ENCODE measurements at regions not wholly inside any gene's neighbourhood (a gene's known extent, or its start where the extent isn't known, plus 50 kb on each side); places are given as distances from the start of the nearest gene placed in this dataset.
"Not testable (repeated sequence)": the region's sequence is repeated elsewhere in the genome, so short reads cannot be mapped to it uniquely, and the experiment has no call there.

DNA sequence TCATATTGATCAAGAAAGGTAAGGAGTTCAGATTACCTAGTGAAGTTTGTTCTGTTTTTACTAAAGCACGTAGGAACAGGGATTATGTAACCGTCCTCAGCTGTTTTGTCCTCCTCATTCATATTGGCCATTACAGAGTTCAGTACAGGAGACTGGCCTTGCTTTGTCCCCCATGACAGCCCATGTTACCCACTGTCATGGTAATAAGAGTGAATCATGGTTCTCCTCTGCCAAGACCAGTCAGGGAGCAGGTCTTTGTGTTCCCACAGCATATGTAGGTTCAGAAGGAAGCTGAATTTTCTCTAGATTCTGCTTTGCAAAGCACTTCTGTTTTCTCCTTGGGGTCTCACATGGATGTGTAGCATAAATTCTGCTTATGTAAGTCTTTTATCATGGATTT, 106.2 kb upstream of the GPR141 start:
- TF ChIP-seq, protein P1, sequence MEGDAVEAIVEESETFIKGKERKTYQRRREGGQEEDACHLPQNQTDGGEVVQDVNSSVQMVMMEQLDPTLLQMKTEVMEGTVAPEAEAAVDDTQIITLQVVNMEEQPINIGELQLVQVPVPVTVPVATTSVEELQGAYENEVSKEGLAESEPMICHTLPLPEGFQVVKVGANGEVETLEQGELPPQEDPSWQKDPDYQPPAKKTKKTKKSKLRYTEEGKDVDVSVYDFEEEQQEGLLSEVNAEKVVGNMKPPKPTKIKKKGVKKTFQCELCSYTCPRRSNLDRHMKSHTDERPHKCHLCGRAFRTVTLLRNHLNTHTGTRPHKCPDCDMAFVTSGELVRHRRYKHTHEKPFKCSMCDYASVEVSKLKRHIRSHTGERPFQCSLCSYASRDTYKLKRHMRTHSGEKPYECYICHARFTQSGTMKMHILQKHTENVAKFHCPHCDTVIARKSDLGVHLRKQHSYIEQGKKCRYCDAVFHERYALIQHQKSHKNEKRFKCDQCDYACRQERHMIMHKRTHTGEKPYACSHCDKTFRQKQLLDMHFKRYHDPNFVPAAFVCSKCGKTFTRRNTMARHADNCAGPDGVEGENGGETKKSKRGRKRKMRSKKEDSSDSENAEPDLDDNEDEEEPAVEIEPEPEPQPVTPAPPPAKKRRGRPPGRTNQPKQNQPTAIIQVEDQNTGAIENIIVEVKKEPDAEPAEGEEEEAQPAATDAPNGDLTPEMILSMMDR (conservative IDR thresholded peaks at IDR 0.05; ENCODE audit: low read depth, low read length) = no peak
- H3K4me3 ChIP-seq (ENCODE audit: low read length) = no peak overlapping the region

GRCh38 chr7:37577901-37578300, 105.7 kb upstream of the GPR141 start:
- H3K4me3 ChIP-seq (ENCODE audit: low read length) = no peak overlapping the region
- no peak for DNase-seq (ENCODE audit: low read depth)
- TF ChIP-seq, protein P1 (conservative IDR thresholded peaks at IDR 0.05; ENCODE audit: low read depth, low read length) = no peak

More for the DNA sequence above, 106.2 kb upstream of the GPR141 start:
- DNase-seq (ENCODE audit: low read depth) = no peak

GRCh38 chr7:37578350-37578749, 105.2 kb upstream of the GPR141 start:
- H3K4me3 ChIP-seq (ENCODE audit: low read length) = no peak overlapping the region
- DNase-seq (ENCODE audit: low read depth) = no peak
- TF ChIP-seq, protein P1 (conservative IDR thresholded peaks at IDR 0.05; ENCODE audit: low read depth, low read length) = no peak

DNA sequence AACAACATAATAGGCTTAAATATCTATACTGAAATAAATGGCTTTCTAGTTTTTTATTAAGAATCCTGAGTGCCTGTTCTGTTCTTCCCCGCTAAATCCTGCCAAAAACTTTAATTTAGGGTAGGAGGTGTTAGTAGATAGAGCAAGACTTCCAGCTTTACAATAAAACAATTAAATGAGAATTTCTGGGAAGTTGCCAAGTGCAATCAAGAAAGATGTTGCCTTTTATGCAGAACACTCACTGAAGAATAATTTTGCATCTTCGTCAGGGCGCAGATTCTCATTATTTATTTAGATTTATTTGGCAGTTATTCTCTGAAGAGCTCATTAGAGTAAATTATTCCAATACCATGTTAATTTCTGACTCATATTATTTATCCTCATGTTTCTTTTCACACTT, 103.2 kb upstream of the GPR141 start:
- DNase-seq (ENCODE audit: low read depth) = no peak
- TF ChIP-seq, protein P1 (conservative IDR thresholded peaks at IDR 0.05; ENCODE audit: low read depth, low read length) = no peak
- no peak overlapping the region for H3K4me3 ChIP-seq (ENCODE audit: low read length)

DNA sequence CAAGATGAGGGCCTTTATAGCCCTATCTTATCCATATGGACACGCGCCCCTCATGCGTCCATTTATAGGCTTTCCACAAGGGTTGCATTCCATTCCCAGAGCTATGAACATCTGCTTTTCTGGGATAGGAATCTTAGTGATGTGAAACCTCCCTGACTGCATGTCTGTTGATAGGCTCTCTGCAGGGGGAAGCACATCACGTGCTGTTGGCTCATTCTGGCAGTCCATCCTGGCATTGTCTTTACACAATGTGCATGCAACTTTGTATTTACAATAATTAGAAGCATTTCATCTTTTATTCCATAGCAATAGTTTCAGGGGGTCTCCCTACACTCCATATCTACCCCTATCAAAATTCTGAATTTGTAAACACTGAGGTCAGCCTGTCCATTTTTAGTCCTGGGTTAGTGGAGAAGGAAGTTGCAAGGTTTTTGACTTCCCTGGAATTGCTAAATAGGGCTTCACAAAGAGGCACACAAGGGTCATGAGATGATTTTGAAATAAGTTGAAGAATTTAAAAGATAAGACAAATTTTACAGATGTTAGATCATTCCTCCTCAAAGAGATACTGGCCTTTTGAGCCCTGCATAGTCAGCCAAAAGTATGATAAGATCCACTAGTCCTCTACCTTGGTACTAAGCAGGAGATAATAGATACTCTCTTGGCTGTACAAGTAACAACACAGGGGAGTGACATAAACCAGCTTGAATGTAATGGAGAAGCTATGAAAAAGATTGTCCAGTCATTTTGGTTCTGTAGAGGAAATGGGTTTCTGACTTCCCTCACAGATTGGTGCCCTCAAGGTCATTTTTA, 98.7 kb upstream of the GPR141 start:
- H3K4me3 ChIP-seq (ENCODE audit: low read length); DNase-seq (ENCODE audit: low read depth): not testable (repeated sequence)

DNA sequence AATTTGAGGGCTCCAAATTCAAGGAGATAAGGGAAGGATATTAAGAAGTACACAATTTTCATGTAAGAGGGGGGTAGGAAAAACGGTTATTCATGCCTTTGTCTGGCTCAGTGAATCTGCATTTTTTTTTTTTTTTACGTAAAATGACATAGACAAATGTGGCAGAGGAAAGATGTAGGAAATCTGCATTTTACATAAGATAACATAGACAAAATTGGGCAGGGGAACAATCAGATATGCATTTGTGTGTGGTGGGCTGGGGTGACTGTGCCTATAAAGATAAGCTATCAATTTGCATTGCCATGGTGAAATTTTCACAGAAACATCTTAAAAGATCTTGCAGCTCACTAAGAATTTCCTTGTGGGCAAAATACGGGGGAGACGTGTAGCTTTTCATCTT, 92.7 kb upstream of the GPR141 start:
- TF ChIP-seq, protein P1 (conservative IDR thresholded peaks at IDR 0.05; ENCODE audit: low read depth, low read length) = no peak
- no peak overlapping the region for H3K4me3 ChIP-seq (ENCODE audit: low read length)
- no peak for DNase-seq (ENCODE audit: low read depth)

- TF ChIP-seq, protein P1 (conservative IDR thresholded peaks at IDR 0.05; ENCODE audit: low read depth, low read length) = no peak
- H3K4me3 ChIP-seq (ENCODE audit: low read length) = no peak overlapping the region
- DNase-seq (ENCODE audit: low read depth) = no peak
These were observed 91.2 kb upstream of the GPR141 start for GRCh38 chr7:37592366-37592765.
